Fibroblast of skin of right quadriceps (primary cell): ENCODE measurements at regions not wholly inside any gene's neighbourhood (a gene's known extent, or its start where the extent isn't known, plus 50 kb on each side); places are given as distances from the start of the nearest gene placed in this dataset.
A peak's percentile ranks its signal among the peaks of the same experiment; 100 is the strongest.

Source experiments
- DNase-seq: peaks from one replicate; pipeline ENCODE4 v3.0.0-alpha.2; 2013

DNA sequence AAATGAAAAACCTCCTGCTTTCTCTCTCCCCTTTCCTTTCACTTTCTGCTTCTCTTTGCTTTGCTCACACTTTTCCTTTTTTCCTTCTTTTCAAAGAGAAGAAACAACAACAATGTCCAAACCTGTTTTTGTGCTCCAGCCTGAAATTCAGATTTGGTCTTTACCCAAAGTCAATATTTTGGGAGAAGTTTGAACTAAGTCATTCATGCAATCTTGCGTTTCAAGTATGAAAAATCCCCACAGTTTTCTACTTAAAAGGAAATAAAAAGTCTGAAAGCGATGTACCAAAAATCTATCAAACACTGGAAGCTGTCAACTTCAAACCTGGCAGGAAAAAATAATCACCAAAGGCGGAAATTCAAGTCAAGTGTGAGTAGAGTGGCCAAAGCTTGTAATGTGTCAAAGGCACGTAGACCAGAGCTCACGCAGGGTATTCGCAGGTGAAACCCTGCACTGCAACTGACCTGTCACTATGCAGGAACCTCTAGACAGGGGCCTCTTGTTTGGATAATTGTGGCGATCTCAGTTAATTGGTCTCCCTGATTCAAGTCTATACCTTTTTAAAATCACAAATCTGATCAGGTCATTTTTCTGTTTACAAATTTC, 118.8 kb upstream of the GALNT15 start:
- no peak for DNase-seq

GRCh38 chr3:16056217-16056616, 118.3 kb upstream of the GALNT15 start:
- no peak for DNase-seq

- DNase-seq: peak; percentile 43
Observed at GRCh38 chr3:16058521-16058920, 116.0 kb upstream of the GALNT15 start.

- DNase-seq: peak; percentile 48
Observed at GRCh38 chr3:16059081-16059537, 115.4 kb upstream of the GALNT15 start.

GRCh38 chr3:16059711-16060357, 114.6 kb upstream of the GALNT15 start:
- no peak for DNase-seq

GRCh38 chr3:16060358-16060852, 114.1 kb upstream of the GALNT15 start:
- DNase-seq: peak; percentile 100

DNA sequence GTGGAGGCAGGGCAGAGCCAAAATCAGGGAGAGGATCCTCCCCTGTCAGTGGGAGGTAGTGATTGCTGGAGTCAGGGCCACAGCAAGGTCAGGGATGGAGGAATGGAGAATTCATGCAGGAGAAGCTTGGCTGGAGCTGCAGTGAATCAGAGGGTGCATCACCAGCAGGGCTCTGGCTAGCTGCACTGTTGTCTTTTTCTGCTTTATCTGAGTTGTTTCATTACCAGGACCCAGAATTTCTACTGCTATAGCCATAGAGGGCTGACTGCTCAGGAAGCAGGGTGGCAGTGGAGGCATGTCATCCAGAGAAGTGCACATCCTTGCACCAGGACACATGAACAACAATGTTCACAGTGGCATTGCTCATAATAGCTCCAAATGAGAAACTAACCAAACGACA, 113.5 kb upstream of the GALNT15 start:
- DNase-seq: peak; percentile 93

- DNase-seq: peak; percentile 55
Observed at GRCh38 chr3:16061491-16061890, 113.0 kb upstream of the GALNT15 start.

DNA sequence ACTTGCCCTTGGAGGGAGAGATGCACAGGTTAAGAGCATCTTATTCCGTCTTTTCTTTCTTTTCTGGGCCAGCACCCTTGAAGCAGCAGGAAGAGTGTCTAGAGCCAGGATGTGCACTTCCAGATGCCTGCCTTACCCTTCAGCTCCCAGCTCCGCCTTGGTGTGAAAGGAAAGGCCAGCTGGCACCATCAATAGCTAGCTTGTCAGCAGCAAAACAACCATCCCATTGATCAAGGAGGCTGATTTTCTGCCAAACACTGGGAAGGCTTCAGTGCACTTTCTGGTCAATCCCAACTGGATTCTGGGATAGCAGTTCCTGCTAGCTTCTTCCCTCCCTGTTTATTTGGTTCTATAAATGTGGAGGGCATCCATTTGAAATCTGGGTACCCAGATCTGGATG, 110.9 kb upstream of the GALNT15 start:
- no peak for DNase-seq

DNA sequence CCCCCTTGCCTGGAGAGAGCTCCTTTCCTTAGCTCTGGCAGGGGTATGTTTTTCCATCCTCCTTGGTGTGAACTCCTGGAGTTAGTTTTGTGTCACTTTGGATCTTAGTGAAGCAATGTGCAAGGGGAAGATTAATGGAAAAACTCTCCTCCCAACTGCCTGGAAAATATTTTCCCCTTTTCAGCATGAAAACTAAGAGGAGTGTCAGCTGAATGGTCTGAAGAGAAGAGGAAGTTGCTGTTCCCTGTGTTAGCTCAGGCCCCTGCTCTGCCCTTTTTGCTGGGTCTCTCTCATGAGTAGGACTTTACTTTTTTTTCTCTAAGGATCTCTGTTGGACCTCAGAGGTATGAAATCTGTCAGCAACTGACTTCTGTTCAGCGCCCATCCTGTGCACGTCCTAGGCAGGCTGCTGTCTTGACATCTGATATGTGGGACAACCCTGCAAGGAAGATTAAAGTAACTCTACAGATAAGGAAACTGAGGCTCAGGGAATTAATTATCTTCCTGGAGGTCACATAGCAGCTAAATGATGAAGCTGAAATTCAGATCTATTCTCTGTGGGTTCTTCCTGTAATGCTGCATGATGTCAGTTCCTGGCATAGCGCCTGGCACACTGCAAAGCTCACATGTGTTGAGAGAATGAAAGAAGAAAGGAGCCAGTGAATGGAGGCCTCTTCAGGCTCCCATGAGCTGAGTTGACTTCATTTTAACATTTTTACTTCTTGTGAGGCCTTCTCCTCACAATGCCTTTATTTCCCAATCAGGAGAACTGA, 109.7 kb upstream of the GALNT15 start:
- peak; percentile 97 for DNase-seq

DNA sequence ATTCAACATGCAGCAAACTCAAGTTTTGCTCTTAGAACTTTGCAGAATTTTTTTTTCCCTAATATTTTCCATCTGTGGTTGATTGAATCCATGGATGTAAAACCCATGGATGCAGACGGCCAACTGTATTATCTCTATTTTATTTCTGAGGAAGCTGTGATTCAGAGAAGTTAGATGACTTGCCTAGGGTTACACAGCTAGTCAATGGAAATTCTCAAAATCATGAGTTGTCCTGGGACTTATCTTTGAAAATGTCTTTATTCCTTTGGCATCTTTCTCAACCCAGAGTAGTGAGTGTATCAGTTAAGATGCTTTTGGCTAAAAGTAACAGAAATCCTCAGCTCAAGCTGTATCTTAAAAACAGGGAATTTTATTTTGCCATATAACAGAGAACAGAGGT, 107.9 kb upstream of the GALNT15 start:
- no peak for DNase-seq

- peak; percentile 99 for DNase-seq
Observed at GRCh38 chr3:16066975-16067374, 107.5 kb upstream of the GALNT15 start.

- DNase-seq: peak; percentile 87
Observed at GRCh38 chr3:16067837-16068471, 106.5 kb upstream of the GALNT15 start.

GRCh38 chr3:16069149-16069922, 105.1 kb upstream of the GALNT15 start:
- DNase-seq: peak; percentile 96

DNA sequence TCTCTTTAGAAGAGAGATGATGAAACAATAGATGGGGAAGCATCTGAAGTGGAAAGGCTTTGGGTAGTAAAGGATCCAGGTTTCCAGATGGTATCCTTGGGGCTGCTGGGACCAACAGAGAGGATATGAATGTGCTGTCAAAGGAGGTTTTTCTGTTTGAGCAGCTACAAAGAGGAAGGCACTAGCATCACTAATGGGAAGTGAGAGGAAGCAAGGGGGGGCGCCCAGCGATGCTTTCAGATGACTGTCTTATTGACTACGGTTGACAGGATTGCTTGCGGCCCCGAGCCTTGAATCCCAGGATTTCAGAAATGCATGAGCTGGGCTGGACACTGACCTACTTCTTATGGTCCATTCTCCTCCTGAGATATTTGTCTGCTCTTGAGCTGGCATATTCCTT, 103.8 kb upstream of the GALNT15 start:
- no peak for DNase-seq

DNA sequence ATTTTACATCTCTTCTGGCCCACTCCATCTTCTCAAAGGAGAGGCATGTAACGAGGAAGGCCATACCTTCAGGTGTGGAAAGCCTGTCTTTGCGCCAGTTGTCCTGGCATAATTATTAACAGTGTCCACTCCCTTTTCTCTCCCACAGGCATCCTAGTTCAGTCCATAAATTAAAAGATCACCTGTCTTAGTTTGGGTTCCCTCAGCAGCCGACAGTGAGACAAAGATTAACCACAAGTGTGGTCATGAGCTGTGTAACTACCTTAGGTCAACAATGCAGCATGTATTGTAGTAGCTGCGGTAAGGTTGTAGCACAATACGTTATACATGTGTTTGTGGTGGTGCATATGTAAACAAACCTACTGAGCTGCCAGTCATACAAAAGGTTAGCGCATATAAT, 103.3 kb upstream of the GALNT15 start:
- no peak for DNase-seq

- no peak for DNase-seq
Observed at GRCh38 chr3:16072420-16073110, 101.9 kb upstream of the GALNT15 start.

DNA sequence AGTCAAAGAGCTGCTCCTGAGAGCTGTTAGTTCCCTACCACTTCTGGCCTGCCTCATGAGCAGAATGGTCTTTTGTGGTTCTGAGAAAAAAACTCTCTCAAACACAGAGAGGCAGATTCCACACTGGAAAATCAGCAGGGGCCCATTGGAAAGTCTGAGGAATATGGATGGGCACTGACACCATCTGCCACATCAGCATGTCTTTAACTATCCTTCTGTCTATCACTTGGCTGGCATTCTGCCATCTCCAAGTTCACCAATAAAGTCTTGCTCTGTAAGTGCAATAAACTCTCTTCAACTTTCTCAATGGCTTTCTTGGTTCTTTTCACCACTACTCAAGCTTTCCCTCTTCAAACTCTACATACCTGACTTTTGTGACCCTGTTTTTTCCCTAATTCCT, 101.3 kb upstream of the GALNT15 start:
- DNase-seq: no peak

DNA sequence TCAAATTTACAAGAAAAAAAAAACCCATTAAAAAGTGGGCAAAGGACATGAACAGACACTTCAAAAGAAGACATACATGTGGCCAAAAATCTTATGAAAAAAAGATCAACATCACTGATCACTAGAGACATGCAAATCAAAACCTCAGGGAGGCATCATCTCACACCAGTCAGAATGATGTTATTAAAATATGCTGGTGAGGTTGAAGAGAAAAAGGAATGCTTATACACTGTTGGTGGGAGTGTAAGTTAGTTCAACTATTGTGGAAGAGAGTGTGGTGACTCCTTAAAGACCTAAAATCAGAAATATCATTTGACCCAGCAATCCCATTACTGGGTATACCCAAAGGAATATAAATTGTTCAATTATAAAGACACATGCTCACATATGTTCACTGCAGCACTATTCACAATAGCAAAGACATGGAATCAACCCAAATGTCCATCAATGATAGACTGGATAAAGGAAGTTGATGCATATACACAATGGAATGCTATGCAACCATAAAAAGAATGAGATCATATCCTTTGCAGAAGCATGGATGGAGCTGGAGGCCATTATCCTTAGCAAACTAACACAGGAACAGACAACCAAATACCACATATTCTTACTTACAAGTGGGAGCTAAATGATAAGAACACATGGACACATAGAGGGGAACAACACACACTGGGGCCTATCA, 100.3 kb upstream of the GALNT15 start:
- peak; percentile 82 for DNase-seq

DNA sequence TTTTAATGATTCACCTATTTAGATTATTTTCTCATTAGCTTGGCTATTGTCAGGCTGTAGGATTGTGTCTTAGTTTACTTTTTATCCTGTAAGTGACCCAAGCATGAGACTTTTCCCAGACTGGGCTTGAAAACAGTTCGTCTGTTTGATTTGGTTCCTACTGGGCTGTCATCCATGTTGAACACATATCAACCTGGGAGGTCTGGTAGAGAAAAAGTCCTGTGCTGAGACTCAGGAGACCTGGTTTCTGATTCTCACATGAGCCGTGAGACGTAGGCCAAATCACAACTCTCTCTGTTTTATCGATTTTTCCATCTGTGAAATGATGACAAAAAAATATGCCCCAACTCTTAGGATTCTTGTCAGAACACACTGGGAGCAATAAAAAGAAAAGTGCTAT, 98.8 kb upstream of the GALNT15 start:
- no peak for DNase-seq

DNA sequence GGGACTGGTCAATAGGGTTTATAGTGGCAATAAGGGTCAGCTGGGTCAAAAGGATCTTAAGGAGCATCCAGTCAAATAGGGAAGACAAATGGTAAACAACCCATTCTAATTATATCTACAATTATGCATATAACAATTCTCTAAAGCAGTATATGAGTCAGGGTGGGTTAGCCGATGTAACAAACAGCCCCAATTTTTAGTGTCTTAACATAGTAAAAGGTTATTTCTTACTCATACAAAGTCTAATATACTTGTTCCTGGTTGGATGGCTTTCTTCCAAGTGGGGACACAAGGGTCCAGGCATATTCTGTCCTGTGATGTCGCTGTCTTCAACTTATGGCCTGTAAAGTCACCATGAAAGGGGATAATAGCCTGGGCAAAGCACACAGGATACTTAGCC, 97.9 kb upstream of the GALNT15 start:
- DNase-seq: no peak
